Left ventricle myocardium inferior (tissue), 1 donor: ENCODE measurements at regions not wholly inside any gene's neighbourhood (a gene's known extent, or its start where the extent isn't known, plus 50 kb on each side); places are given as distances from the start of the nearest gene placed in this dataset.
"Not testable (repeated sequence)": the region's sequence is repeated elsewhere in the genome, so short reads cannot be mapped to it uniquely, and the experiment has no call there.

Experiments
- DNase-seq: peaks from one replicate; pipeline ENCODE4 v3.0.0-alpha.2; 2020
- H3K27ac ChIP-seq: fragments of 200-600 bp; replicated peaks from 2 replicates; pipeline ENCODE4 v1.8.0; 2021
- H3K27me3 ChIP-seq: fragments of 200-600 bp; 2 replicates; pipeline ENCODE4 v1.8.0; 2021; ENCODE audit warnings: low read depth
- H3K36me3 ChIP-seq: fragments of 200-600 bp; 2 replicates; pipeline ENCODE4 v1.8.0; 2021
- H3K4me1 ChIP-seq: fragments of 200-600 bp; 2 replicates; pipeline ENCODE4 v1.8.0; 2021
- H3K4me3 ChIP-seq: fragments of 200-600 bp; 2 replicates; pipeline ENCODE4 v1.8.0; 2021; ENCODE audit warnings: mild to moderate bottlenecking, moderate library complexity
- H3K9me3 ChIP-seq: fragments of 200-600 bp; replicated peaks from 2 replicates; pipeline ENCODE4 v1.8.0; 2021
- intact Hi-C: fragments of 100-400 bp; cut with micrococcal nuclease; formaldehyde crosslinking; loops from one replicate; pipeline ENCODE4 v1.11.0; 2022
- TF ChIP-seq, protein P1 (sequence below): fragments of 200-600 bp; IDR thresholded peaks from 2 replicates; pipeline ENCODE4 v1.8.0; 2021; ENCODE audit warnings: antibody characterized with exemption, mild to moderate bottlenecking, borderline replicate concordance
- donor health status: DM: no; HTN: yes; CAD: no; lungs with severe emphysema.

DNA sequence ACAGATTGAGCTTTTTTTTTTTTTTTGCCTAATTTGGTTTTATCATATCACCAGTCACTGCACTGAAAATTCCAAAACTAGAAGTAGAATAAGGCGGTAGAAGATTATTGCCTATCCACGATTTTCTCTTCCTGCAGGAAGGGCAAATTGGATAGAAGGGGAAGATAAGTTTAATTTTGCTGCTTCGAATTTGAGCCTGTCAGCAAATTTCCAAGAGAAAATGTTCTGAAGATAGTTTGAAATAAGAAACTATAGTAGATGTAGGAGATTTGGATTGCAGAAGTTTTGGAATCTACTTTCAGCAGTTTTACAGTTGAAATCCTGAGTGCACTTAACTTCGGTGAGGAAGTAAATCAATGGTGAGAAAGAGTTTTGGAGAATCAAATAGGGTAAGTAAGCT lies 164.9 kb downstream of the PTBP2 start:
- Histone ChIP-seq H3K4me1 (no peaks in the 10 kb centered on the region), H3K36me3 (no peaks in the 10 kb centered on the region), H3K4me3 (no peak overlapping the region), H3K27ac (no peak overlapping the region), H3K27me3 (no peaks in the 10 kb centered on the region), H3K9me3 (peaks cover 22% of the 10 kb centered on the region)
- intact Hi-C loops, result no loop called here
- TF ChIP-seq, protein P1, sequence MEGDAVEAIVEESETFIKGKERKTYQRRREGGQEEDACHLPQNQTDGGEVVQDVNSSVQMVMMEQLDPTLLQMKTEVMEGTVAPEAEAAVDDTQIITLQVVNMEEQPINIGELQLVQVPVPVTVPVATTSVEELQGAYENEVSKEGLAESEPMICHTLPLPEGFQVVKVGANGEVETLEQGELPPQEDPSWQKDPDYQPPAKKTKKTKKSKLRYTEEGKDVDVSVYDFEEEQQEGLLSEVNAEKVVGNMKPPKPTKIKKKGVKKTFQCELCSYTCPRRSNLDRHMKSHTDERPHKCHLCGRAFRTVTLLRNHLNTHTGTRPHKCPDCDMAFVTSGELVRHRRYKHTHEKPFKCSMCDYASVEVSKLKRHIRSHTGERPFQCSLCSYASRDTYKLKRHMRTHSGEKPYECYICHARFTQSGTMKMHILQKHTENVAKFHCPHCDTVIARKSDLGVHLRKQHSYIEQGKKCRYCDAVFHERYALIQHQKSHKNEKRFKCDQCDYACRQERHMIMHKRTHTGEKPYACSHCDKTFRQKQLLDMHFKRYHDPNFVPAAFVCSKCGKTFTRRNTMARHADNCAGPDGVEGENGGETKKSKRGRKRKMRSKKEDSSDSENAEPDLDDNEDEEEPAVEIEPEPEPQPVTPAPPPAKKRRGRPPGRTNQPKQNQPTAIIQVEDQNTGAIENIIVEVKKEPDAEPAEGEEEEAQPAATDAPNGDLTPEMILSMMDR, result no peak
- no peak for DNase-seq

DNA sequence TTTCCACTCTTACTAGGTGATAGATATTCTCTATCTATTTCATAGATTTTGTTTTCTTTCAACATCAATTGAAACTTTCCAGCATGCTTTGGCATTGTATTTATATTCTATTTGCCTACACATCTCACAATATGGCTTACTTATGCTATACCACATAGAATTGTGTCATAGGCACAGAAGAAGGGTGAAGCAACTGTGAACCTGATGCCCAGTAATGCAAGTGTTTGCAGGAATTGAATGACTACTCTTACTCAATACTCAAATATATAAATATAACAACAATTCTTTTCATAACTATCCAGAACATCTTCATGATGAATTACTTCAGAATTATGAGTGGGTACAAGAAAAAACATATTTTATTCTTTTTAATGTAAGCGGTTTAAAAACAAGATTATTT lies 165.9 kb downstream of the PTBP2 start:
- TF ChIP-seq, protein P1, result no peak
- no peak for DNase-seq
- no peaks in the 10 kb centered on the region for H3K36me3 ChIP-seq
- H3K27me3 ChIP-seq, result no peaks in the 10 kb centered on the region
- no peak overlapping the region for H3K27ac ChIP-seq
- intact Hi-C loops, result no loop called here
- peaks cover 24% of the 10 kb centered on the region for H3K9me3 ChIP-seq
- no peaks in the 10 kb centered on the region for H3K4me1 ChIP-seq
- no peak overlapping the region for H3K4me3 ChIP-seq

- H3K27me3 ChIP-seq, result no peaks in the 10 kb centered on the region
- H3K4me3 ChIP-seq, result no peak overlapping the region
- peaks cover 46% of the 10 kb centered on the region for H3K9me3 ChIP-seq
- no peaks in the 10 kb centered on the region for H3K4me1 ChIP-seq
- intact Hi-C loops, result no loop called here
- TF ChIP-seq, protein P1, result no peak
- no peak overlapping the region for H3K27ac ChIP-seq
- H3K36me3 ChIP-seq, result no peaks in the 10 kb centered on the region
- DNase-seq, result no peak
Measured at GRCh38 chr1:96901783-96902363, 180.3 kb downstream of the PTBP2 start.

- Histone ChIP-seq H3K27me3 (no peaks in the 10 kb centered on the region), H3K4me3 (no peak overlapping the region), H3K4me1 (no peaks in the 10 kb centered on the region), H3K36me3 (no peaks in the 10 kb centered on the region), H3K27ac (no peak overlapping the region), H3K9me3 (peaks cover 10% of the 10 kb centered on the region)
- no peak for DNase-seq
- TF ChIP-seq, protein P1, result no peak
- intact Hi-C loops, result no loop called here
Measured at GRCh38 chr1:96912248-96912647, 190.7 kb downstream of the PTBP2 start.

DNA sequence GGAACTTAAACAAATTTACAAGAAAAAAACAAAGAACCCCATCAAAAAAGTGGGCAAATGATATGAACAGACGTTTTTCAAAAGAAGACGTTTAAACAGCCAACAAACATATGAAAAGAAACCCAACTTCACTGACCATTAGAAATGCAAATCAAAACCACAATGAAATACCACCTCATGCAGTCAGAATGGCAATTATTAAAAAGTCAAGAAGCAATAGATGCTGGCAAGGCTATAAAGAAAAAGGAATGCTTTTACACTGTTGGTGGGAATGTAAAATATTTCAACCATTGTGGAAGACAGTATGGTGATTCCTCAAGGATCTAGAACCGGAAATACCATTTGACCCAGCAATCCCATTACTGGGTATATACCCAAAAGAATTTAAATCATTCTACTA lies 194.1 kb downstream of the PTBP2 start:
- H3K4me3 ChIP-seq, intact Hi-C loops, H3K4me1 ChIP-seq, H3K36me3 ChIP-seq, DNase-seq, H3K27me3 ChIP-seq, H3K27ac ChIP-seq: not testable (repeated sequence)
- peaks cover 17% of the 10 kb centered on the region for H3K9me3 ChIP-seq

DNA sequence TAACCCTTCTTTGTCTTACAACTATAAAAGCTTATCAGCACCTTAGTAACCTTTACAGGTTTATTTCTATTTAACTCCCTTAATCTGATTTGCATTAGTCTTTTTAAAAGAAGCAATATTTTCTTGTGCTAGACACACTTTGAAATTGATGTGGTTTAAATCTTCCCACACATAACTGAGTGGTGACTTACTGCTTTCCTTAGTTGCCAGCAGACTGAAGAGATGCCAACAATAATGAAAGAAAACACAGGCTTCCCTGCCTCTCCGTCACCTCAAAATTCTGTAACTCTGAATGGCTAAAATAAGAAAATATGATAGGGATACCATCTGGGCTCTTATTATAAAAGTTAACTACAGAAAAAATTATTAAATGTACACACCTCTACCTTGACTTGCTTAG lies 196.8 kb downstream of the PTBP2 start:
- intact Hi-C loops, result no loop called here
- H3K27me3 ChIP-seq, result no peaks in the 10 kb centered on the region
- no peaks in the 10 kb centered on the region for H3K4me1 ChIP-seq
- no peak overlapping the region for H3K4me3 ChIP-seq
- H3K27ac ChIP-seq, result no peak overlapping the region
- H3K36me3 ChIP-seq, result no peaks in the 10 kb centered on the region
- no peak for DNase-seq
- TF ChIP-seq, protein P1, result no peak
- H3K9me3 ChIP-seq, result peaks cover 31% of the 10 kb centered on the region
